HG03135 (cell line): ENCODE measurements at regions not wholly inside any gene's neighbourhood (a gene's known extent, or its start where the extent isn't known, plus 50 kb on each side); places are given as distances from the start of the nearest gene placed in this dataset.
"Not testable (repeated sequence)": the region's sequence is repeated elsewhere in the genome, so short reads cannot be mapped to it uniquely, and the experiment has no call there.

Experiments
- ATAC-seq: cut with Tn5 transposase; IDR thresholded peaks from one replicate; pipeline ENCODE4 v1.9.1; 2021; ENCODE audit warnings: mild to moderate bottlenecking, moderate library complexity; ENCODE audit not compliant: unreplicated experiment

GRCh38 chr10:117782276-117782675 lies 239.7 kb downstream of the EMX2 start:
- no peak for ATAC-seq

GRCh38 chr10:117783698-117784395 lies 241.3 kb downstream of the EMX2 start:
- no peak for ATAC-seq

- ATAC-seq = no peak
Measured at GRCh38 chr10:117784776-117785175, 242.2 kb downstream of the EMX2 start.

GRCh38 chr10:117788911-117789310 lies 246.4 kb downstream of the EMX2 start:
- ATAC-seq = no peak

- ATAC-seq = no peak
Measured at GRCh38 chr10:117790179-117790578, 247.6 kb downstream of the EMX2 start.

GRCh38 chr10:117790621-117791020 lies 248.1 kb downstream of the EMX2 start:
- no peak for ATAC-seq

GRCh38 chr10:117792214-117792613 lies 249.7 kb downstream of the EMX2 start:
- ATAC-seq = no peak

- no peak for ATAC-seq
Measured at GRCh38 chr10:117796130-117796745, 250.5 kb downstream of the RAB11FIP2 start.

GRCh38 chr10:117797296-117797695 lies 249.4 kb downstream of the RAB11FIP2 start:
- no peak for ATAC-seq

- ATAC-seq = no peak
Measured at GRCh38 chr10:117801691-117802090, 245.1 kb downstream of the RAB11FIP2 start.

GRCh38 chr10:117804470-117805011 lies 242.2 kb downstream of the RAB11FIP2 start:
- no peak for ATAC-seq

- no peak for ATAC-seq
Measured at GRCh38 chr10:117805139-117805538, 241.6 kb downstream of the RAB11FIP2 start.

GRCh38 chr10:117807441-117807840 lies 239.3 kb downstream of the RAB11FIP2 start:
- no peak for ATAC-seq

- not testable (repeated sequence) for ATAC-seq
Measured at GRCh38 chr10:117815816-117816215, 230.9 kb downstream of the RAB11FIP2 start.

GRCh38 chr10:117817116-117817515 lies 229.6 kb downstream of the RAB11FIP2 start:
- ATAC-seq = no peak

- ATAC-seq = no peak
Measured at GRCh38 chr10:117818721-117819120, 228.0 kb downstream of the RAB11FIP2 start.

GRCh38 chr10:117819304-117819703 lies 227.4 kb downstream of the RAB11FIP2 start:
- ATAC-seq = no peak

GRCh38 chr10:117823980-117824379 lies 222.8 kb downstream of the RAB11FIP2 start:
- ATAC-seq = no peak

GRCh38 chr10:117830205-117830604 lies 216.5 kb downstream of the RAB11FIP2 start:
- no peak for ATAC-seq

- no peak for ATAC-seq
Measured at GRCh38 chr10:117830787-117831212, 215.9 kb downstream of the RAB11FIP2 start.

- not testable (repeated sequence) for ATAC-seq
Measured at GRCh38 chr10:117838500-117839498, 207.9 kb downstream of the RAB11FIP2 start.
